ENCODE measurements at regions not wholly inside any gene's neighbourhood (a gene's known extent, or its start where the extent isn't known, plus 50 kb on each side); places are given as distances from the start of the nearest gene placed in this dataset.

DNA sequence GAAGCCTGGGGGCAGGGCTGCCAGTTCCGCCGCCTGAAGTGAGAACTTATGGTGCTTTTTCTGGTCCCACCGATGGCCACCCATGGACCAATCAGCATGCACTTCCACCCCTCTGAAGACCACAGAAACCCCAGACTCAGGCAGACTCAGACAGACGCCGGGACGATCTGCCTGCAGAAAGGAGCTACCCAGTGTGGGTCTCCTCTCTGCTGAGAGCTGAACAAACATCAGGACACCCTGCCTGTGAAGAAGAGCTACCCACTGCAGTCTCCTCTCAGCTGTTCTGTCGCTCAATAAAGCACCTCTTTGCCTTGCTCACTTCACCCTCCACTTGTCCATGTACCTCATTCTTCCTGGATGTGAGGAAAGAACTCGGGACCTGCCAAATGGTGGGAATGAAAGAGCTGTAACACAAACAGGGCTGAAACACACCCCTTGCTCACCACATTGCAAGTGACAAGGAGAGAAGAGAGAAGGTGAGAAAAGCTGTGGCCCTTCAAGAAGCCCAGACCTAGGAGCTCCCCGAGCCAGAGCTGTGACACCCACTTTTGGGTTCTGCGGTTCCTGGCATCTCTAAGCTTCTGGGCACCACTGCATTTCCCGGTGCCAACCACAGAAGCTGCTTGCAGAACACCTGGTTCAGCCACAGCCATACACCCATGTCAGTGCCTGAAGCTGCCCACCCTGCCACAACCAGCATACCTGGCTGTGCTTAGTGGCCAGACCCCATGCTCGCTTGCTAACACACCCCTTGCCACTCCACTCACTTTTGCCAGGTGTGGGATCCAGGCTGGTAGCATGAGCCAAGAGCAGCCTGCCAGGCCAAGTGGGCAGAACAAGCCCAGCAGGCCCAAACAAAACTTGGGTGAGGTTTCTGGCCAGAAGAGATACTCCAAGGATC is 114.3 kb upstream of the TSLP start:
- WGBS, 2 experiments (ENCODE audit: extremely low coverage in 1 of 2, insufficient coverage in 1 of 2, insufficient read length in 1 of 2, insufficient replicate concordance in 2 of 2, low coverage in 1 of 2, low lambda C conversion rate in 2 of 2, missing lambda C conversion rate in 1 of 2): 95% methylated on average over 12 of the region's 12 CpGs; no CpG with 5 or more reads in 1 of the 2 experiments
- no peaks in the 10 kb centered on the region for H4K20me1 ChIP-seq (replicated peaks in 1 of 2; ENCODE audit: control insufficient read depth in 1 of 2, insufficient read depth in 2 of 2, low read length in 2 of 2)
- peak overlapping the region; percentile 57; the same call in 1 of the 2 replicates for H4K8ac ChIP-seq (ENCODE audit: extremely low read depth, insufficient read depth, low read length)
- H2BK12ac ChIP-seq (ENCODE audit: low read depth, low read length): no peak overlapping the region
- H3K23me2 ChIP-seq (ENCODE audit: low read depth, low read length): no peaks in the 10 kb centered on the region
- no peak overlapping the region for H3K9ac ChIP-seq (replicated peaks in 1 of 4; ENCODE audit: extremely low read depth in 1 of 4, low read depth in 3 of 4, low read length in 3 of 4)
- TF ChIP-seq SUZ12 (IDR thresholded peaks at IDR 0.05; ENCODE audit: low read length): no peak
- no peak for TF ChIP-seq MAFK (IDR thresholded peaks at IDR 0.05; ENCODE audit: low read depth, low read length)
- no peak for TF ChIP-seq SIX5 (IDR thresholded peaks at IDR 0.05; ENCODE audit: low read depth, low read length)
- no peak for TF ChIP-seq TCF12 (IDR thresholded peaks at IDR 0.05; ENCODE audit: low read depth, low read length)
- TF ChIP-seq, protein P1, sequence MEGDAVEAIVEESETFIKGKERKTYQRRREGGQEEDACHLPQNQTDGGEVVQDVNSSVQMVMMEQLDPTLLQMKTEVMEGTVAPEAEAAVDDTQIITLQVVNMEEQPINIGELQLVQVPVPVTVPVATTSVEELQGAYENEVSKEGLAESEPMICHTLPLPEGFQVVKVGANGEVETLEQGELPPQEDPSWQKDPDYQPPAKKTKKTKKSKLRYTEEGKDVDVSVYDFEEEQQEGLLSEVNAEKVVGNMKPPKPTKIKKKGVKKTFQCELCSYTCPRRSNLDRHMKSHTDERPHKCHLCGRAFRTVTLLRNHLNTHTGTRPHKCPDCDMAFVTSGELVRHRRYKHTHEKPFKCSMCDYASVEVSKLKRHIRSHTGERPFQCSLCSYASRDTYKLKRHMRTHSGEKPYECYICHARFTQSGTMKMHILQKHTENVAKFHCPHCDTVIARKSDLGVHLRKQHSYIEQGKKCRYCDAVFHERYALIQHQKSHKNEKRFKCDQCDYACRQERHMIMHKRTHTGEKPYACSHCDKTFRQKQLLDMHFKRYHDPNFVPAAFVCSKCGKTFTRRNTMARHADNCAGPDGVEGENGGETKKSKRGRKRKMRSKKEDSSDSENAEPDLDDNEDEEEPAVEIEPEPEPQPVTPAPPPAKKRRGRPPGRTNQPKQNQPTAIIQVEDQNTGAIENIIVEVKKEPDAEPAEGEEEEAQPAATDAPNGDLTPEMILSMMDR (IDR thresholded peaks at IDR 0.05; ENCODE audit: control extremely low read depth in 1 of 3, insufficient read depth in 1 of 3, low read depth in 1 of 3, low read length in 3 of 3): no peak
- no peak for TF ChIP-seq BCL11A (IDR thresholded peaks at IDR 0.05; ENCODE audit: low read depth in 2 of 2, low read length in 2 of 2)
- no peak for TF ChIP-seq ZNF274 (IDR thresholded peaks at IDR 0.05; ENCODE audit: borderline replicate concordance, extremely low read depth, low read length)
- TF ChIP-seq RXRA (IDR thresholded peaks at IDR 0.05; ENCODE audit: insufficient read depth, low read depth, low read length): no peak
- no peak for TF ChIP-seq SIRT6 (IDR thresholded peaks at IDR 0.05; ENCODE audit: low read length)
- no peak overlapping the region for H3K18ac ChIP-seq (ENCODE audit: extremely low read depth, low read length)
- H3K27me3 ChIP-seq (replicated peaks in 1 of 4; ENCODE audit: control insufficient read depth in 3 of 4, extremely low read depth in 1 of 4, insufficient read depth in 3 of 4, low read length in 3 of 4): no peaks in the 10 kb centered on the region
- H4K91ac ChIP-seq (replicated peaks; ENCODE audit: insufficient read length, low read length): no peak overlapping the region
- no peak overlapping the region for H3K4me3 ChIP-seq (ENCODE audit: extremely low read depth in 1 of 4, insufficient read depth in 2 of 4, low read depth in 3 of 4, low read length in 4 of 4)
- no peaks in the 10 kb centered on the region; a peak in 1 of 4 replicates for H3K9me3 ChIP-seq (ENCODE audit: insufficient read depth in 2 of 2, low read depth in 1 of 2, low read length in 1 of 2)
- CTCF ChIA-PET (ENCODE audit: partially characterized antibody): interaction anchor here (0.6 kb wide), 1 partner anchor 1460 kb away, joined by 4 read pairs; no protein-coding TSS in a partner anchor
- no peak overlapping the region for H3K56ac ChIP-seq (replicated peaks; ENCODE audit: insufficient read length, low read depth, low read length)
- POLR2A ChIA-PET (ENCODE audit: partially characterized antibody): no interaction called here
- H3K23ac ChIP-seq (ENCODE audit: insufficient read length): no peak overlapping the region
- no peaks in the 10 kb centered on the region for H3K79me1 ChIP-seq (ENCODE audit: low read depth, low read length)
- no peak overlapping the region for H2AK5ac ChIP-seq (ENCODE audit: low read depth, low read length)
- peaks cover 0 to 5% (median 0%) of the 10 kb centered on the region in 4 experiments; a peak in 1 of 7 replicates for H3K4me1 ChIP-seq (replicated peaks in 1 of 4; ENCODE audit: control insufficient read depth in 3 of 4, insufficient read depth in 4 of 4, low read length in 3 of 4)
- FAIRE-seq (no peak), DNase-seq (ENCODE audit: low read depth in 1 of 2, low spot score in 2 of 2) (no peak)
- H2AFZ ChIP-seq (ENCODE audit: low read length): peak overlapping the region; percentile 44; the same call in 1 of the 2 replicates
- no peaks in the 10 kb centered on the region for H3K36me3 ChIP-seq (ENCODE audit: control insufficient read depth in 2 of 4, insufficient read depth in 4 of 4, low read length in 3 of 4)
- no peak overlapping the region for H2BK20ac ChIP-seq (ENCODE audit: low read length)
- H3K14ac ChIP-seq (ENCODE audit: insufficient read length): no peak overlapping the region
- no peak overlapping the region for H3K4ac ChIP-seq (replicated peaks; ENCODE audit: insufficient read length, low read depth, low read length)
- H3K4me2 ChIP-seq (ENCODE audit: insufficient read depth in 1 of 2, low read depth in 2 of 2, low read length in 2 of 2): no peak overlapping the region
- H2BK15ac ChIP-seq (ENCODE audit: low read length): no peak overlapping the region
- H4K5ac ChIP-seq (ENCODE audit: insufficient read length, low read depth, low read length): no peak overlapping the region
- H3K27ac ChIP-seq (ENCODE audit: low read depth, low read length): no peak overlapping the region
- H2BK120ac ChIP-seq (replicated peaks; ENCODE audit: low read depth, low read length): no peak overlapping the region
- no peaks in the 10 kb centered on the region for H3K79me2 ChIP-seq (ENCODE audit: control insufficient read depth in 1 of 2, insufficient read depth in 2 of 2, low read length in 2 of 2)
- no peak overlapping the region for H2BK5ac ChIP-seq (ENCODE audit: low read depth, low read length)
